HG03196 (cell line): ENCODE measurements at regions not wholly inside any gene's neighbourhood (a gene's known extent, or its start where the extent isn't known, plus 50 kb on each side); places are given as distances from the start of the nearest gene placed in this dataset.
A peak's percentile ranks its signal among the peaks of the same experiment; 100 is the strongest.

Experiments
- ATAC-seq: cut with Tn5 transposase; IDR thresholded peaks from one replicate; pipeline ENCODE4 v1.9.1; 2021; ENCODE audit not compliant: unreplicated experiment

DNA sequence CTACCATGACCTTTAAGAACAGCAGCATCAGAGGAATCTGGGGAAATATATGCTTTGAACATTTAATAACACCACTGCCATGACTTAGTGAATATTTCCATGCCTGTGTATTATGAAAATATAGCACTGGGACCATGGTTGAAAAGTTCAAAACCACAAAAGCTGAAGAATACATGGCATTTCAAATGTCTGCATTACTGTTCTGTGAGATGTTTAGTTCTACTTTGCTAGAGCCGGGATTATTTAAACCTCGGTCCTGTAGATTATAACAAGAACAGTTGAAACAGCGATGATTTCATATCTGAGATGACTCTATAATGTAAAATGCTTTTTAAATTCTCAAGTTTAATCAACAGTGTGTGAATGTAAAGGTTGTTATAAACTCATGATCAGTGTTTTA, 126.7 kb upstream of the AGA start:
- no peak for ATAC-seq

DNA sequence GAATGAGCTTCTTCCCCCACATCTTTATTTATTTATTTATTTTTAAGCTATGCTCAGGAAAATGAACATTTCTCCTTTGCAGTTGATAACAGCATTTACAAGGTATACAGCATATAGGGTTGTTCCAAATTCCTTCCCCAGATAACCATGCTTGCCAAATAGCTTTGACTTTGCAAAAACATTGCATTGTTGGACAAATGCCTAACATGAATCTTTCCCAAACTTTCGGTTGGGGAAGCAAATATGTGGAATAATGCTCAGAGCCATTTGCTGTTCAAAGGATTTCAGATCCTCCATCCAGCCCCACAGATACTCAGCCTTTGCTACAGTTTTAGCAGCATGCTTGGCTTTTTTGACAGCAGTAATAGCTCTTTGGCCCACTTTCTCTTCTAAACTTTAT, 127.2 kb upstream of the AGA start:
- no peak for ATAC-seq

DNA sequence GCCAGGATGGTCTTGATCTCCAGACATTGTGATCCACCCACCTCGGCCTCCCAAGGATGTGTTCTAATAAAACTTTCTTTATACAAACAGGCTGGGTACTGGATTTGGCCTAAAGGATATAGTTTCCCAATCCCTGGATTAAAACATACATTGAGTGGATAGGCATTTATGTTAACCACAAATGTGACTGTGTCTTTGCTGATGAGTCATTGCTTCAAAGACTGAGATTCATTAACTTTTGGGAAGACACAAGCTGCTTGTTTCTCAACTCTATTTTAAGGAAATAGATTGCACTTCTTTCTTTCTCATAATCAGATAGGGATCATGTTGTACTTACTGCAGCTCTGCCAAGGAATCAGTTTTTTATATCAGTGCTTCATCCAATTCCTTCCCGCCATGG, 131.3 kb upstream of the AGA start:
- ATAC-seq: no peak

DNA sequence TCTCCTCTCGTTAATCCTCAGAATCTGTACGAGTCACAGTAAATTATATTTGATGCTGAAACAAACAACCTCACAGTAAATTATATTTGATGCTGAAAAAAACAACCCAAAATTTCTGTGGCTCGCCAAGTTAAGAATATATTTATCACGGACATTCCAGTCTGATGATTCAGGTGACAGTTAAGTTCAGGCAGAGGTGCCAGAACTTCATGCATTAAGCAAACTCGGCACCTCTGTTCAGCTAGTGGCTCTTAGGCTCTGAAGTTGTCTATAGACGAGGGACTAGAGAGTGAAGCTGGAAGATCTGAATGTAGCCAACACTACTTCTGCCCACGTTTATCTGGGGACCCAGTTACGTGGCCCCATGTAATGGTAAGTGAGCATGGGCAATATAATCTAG, 132.2 kb upstream of the AGA start:
- ATAC-seq: no peak

DNA sequence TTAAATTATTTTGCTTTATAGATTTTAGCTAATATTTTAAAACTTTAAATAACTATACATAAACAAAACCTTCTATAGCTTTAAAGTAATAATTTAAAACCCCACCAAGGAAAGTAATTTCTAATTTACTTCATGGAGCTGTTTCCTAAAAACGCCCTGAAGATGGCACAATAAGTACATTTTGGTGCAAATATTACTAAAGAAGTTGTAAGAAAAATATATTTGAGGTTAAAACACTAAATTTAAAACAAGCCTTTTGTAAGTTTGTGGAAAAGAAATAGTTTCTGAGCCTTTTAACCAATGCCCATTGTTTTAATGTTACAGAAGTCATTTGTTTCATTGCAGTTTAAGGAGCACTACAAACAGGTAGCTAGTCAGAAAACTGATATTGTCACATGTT, 137.4 kb upstream of the AGA start:
- no peak for ATAC-seq

DNA sequence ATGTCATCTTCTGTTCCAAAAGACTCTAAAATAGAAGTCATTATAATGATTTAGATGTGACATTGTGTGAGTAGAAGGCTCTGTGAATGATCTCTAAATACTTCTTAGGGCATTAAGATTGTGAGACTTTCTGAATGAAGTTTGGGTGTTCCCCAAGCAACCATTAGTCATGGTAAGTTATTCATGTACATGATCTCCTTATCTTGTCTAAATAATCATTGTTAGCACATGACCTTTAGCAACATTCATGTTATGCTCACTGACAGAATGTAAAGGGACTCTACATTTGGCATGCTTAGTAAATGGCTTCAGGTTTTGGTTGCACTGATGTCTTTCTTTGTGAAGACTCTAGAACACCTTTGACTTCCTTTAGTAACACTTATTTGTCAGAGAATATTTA, 140.8 kb upstream of the AGA start:
- ATAC-seq: no peak

DNA sequence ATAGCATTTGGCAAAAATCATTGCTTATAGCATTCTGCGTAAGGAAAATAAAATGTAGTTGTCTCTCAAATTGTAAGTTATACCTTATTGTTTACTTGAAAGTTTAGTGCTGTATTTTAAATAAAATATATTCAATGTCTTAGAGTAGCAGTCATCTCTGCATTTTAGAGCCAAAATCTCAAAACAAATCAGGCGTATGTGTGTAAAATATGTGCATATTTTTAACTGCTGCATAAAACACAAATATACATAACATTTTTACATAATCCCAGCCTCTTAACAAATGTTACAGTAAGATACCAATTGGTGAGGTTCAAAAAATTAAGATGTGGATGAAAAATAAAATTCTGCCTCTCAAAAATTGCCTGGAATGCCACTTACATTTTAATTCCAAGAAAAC, 145.8 kb upstream of the AGA start:
- ATAC-seq: no peak

DNA sequence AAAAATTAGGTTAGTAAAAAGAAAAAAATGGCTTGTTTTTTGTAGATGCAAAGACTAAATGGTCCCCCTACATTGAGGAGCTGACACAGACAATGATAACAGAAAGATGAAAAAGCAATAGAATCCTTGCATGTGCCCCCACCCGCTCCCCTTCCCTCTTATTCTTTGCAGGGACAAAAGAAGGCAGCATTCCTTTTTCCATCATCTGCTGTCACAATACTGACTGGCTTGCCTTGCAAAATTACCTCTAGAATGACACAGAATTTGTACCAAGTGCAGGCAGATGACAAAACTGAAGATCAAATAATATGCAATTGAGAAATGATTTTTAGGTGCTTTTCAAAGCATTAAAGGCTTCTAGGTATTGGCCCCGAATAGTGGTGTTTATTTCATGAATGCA, 153.1 kb upstream of the AGA start:
- ATAC-seq: no peak

DNA sequence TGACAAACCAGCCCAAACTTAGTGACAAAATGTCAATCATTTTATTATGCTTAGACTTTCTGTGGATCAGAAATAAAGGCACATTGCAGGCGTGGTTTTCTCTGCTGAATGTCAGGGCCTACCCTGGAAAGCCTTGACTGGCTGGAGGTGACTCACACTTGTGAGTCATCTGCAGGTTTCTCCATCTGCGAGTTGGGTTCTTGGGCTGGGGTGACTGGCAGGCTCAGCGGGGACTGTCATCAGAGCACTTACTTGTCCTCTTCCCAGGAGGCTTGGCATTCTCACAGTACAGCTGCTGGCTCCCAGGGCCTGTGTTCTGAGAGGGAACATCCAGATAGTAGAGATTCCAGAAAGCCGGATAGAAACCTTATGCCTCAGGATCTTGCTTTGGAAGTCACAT, 153.8 kb upstream of the AGA start:
- ATAC-seq: peak; percentile 76

DNA sequence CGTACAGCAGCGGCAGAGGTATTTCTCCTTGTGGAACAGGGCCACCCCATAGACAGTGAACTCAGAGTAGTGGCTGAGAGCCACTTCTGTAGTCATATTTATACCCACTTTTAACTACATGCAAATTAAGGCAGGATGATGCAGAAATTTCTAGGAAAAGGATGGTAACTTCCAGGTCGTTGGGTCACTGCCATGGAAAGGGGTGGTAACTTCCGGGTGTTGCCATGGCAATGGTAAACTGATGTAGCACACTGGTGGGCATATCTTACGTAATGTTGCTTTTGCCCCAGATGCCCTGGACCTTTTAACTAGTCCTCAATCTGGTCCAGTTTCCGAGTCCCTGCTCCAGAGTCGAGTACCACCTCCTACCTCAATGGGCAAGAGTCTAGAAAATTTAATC, 154.8 kb upstream of the AGA start:
- ATAC-seq: no peak

DNA sequence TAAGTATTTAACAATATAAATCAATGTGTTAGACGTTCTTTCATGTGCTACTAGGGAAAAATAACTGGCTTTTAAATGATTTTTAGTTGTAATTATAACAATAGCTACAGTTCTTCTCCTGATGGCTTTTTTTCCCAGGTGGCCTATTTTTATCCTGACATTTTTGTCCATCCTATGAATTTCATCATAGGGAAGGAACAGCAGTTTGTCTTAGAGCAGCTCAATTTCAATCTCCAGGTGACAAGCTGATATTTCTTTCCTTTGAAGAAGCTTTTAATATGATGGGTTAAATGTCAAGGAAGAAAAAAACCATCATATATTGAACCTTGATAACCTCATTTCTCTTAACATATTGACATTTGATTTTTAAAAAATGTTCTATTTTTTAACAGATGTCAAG, 163.0 kb upstream of the AGA start:
- ATAC-seq: no peak

DNA sequence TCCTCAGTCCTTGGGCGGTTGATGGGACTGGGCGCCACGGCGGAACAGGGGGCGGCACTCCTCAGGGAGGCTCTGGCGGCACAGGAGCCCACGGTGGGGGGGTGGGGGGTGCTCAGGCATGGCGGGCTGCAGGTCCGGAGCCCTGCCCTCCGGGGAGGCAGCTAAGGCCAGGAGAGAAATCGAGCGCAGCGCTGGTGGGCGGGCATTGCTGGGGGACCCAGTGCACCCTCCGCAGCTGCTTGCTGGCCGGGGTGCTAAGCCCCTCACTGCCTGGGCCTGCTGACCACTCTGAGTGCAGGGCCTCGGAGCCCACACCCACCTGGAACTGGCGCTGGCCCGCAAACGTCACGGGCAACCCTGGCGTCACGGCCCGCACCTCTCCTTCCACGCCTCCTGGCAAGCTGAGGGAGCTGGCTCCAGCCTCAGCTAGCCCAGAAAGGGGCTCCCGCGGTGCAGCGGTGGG, 164.9 kb upstream of the AGA start:
- no peak for ATAC-seq

DNA sequence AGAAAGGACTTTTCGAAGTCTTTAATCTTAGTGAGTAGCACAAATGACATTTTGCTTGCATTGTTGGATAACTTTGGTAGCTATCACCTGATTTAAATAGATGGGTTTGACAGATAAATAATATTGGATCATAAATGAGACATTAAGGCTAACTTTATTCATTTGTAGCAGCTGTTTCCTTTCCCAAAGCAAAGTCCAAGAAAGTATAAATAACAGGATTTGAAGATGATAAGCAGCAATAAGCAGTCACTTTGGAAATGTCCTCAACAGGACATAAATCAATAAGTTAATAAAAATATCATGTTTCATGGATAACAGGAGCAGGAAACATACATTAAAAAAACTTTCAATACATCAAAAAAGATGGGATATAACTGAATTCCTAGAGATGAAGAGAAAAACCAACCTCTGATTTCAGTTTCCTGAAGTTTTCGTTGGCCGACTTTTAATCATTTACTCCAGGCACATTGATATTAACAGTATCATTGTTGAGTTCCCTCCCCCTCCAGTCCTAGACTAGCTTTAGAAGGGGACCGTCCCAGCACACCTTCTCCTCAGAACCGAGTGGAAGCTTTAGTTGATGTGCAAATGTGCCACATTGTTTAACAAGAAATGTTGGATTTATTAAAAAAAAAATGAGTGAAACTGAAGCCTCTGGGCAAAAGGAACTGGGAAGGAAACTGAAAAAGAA, 169.9 kb upstream of the AGA start:
- ATAC-seq: no peak

DNA sequence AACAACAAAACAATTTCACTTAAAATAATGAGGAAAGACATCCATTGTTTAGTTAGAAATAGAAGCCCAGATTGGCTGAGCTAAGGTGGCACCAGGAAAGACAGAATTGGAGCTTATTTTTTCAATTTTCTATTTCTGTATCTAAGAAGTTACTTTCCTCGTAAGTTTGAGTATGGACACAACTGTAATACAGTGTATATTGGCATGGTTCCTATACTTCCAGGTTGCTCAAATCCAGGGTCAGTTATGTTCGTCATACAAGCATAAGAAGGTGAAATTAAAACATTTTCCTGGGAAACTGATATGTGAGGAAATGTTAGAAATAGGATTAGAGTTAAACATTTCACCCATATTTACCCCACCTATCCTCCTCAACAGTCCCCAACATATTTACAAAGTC, 170.4 kb upstream of the AGA start:
- ATAC-seq: no peak

DNA sequence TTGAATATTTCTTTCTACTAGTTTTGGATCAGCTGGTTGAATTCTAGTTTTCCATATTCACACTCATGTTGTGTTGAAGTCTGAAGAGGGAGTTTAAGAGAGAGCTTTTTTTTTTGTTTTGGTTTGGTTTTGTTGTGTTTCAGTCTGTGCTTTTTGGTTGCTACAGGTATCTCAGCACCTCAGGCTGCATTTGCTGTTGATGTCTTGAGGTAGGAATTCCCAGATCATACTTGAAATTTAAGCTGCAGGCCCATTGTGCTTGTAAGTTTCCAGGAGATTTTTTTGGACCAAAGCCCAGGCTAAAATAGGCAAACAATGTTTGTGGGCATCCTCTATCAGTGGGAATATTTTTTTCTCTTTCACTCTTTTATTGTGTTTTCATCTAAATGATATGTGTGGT, 190.2 kb upstream of the AGA start:
- no peak for ATAC-seq

DNA sequence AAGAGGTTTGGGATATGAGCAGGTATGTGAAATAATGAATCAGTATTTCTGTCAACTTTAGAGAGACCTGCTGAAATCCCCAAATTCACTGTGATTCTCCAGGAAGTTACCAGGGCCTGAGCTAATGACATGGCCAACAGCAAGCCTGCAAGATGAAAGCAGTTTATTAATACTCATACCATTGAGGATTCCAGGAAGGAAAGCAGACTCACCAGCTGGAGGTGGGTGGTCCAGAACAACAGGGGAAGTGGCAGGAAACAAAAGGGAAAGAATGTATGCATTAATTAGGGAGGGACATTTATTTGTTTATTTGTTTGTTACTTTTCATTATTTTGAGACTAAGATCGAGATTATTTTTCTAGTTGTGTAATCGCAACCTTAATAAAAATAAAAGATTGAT, 196.6 kb upstream of the AGA start:
- ATAC-seq: no peak

DNA sequence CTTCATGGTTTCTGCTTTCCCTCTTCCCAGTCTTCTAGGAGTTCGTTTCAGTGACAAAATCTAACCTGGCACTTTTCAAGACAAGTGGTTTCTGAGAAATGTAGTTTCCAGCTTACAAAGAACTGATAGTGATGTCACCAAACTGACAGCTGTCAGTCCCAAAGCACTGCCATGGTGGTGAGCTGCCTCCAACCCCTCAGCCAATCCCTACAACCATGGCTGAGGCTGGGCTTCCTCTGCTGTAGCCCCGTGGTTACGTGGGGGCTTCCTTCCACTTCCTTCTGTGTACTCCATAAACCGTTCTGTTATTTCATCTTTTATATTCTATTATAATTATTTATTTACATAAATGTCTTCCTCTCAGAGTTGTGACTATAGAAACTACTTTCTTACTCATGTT, 198.6 kb upstream of the AGA start:
- ATAC-seq: no peak

DNA sequence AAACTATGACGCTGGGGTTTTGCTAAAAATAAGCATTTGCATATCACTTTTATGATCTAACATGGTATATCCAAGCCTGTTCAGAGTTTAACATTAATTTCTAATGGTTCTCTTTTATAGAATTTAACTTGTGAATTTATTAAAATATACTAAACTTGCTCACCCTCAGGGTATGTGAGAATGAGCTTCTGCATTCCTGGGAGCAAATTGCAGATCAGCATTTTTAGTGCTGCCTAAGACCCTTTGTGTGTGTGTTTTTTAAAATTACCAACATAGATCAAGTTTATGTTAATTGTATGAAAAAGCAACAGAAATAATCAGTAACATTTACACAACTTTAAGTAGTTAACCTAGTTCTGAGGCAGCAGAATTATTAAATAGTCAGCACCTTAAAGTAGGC, 218.0 kb upstream of the AGA start:
- no peak for ATAC-seq

DNA sequence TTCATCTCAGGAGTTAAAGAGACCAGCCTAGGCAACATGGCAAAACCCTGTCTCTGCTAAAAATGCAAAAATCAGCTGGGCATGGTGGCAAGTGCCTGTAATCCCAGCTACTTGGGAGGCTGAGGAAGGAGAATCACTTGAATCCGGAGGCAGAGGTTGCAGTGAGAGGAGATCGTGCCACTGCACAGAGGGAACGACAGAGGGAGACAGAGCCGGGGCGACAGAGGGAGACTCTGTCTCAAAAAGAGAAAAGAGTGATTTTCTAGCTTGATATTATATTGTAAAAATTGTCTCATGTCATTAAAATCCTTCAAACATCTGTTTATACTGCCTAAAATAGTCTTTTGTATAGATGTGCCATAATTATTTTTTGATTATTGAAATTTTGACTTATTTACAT, 225.4 kb upstream of the AGA start:
- no peak for ATAC-seq

DNA sequence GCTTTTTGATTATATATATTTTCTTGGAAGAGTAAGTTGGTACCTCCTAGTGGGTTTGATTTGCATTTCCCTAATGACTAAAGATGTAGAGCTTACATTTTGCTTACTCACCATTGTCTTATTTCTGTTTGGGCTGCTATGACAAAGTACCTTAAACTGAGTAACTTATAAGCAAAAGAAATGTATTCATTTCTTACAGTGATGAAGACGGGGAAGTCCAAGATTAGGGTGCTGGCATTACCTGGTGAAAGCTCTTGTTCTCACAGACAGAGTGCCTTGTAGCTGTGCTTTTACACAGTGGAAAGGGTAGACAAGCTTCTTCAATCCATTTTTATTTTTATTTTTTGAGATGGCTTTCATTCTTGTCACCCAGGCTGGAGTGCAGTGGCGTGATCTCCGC, 229.2 kb upstream of the AGA start:
- ATAC-seq: no peak

DNA sequence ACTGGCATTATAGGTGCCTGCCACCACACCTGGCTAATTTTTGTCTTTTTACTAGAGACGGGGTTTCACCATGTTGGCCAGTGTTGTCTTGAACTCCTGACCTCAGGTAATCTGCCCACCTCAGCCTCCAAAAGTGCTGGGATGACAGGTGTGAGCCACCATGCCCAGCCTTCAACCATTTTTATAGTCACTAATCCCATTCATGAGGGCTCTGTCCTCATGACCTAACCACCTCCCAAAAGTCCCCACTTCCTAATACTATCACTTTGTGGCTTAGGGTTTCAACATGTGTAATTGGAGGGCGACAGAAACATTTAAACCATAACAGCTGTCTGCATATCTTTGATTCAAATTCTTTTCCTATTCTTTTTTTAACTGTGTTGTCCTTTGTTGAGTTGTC, 229.6 kb upstream of the AGA start:
- ATAC-seq: no peak

DNA sequence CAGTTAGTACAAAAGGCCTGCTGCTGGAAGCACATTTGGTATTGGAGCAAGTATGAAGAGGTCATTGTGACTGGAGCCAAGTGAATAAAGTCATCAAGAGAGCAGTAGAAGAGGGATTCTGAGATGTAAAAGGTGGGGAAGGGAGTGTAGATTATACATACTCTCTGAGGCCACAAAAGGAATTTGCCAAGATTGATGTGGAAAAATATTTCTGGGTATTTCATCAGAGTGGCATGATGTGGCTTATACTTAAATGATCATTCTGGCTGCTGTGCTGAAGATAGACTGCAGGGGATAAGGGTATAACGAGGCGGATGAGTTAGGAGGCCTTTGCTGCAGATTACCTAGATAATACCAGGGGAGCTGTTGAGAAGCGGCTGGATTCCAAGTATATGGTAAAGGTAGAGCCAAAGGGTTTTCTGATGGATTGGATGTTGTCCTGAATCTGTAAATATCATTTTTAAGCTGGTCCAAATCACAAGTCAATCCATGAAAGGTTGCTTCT, 231.8 kb upstream of the AGA start:
- ATAC-seq: no peak

DNA sequence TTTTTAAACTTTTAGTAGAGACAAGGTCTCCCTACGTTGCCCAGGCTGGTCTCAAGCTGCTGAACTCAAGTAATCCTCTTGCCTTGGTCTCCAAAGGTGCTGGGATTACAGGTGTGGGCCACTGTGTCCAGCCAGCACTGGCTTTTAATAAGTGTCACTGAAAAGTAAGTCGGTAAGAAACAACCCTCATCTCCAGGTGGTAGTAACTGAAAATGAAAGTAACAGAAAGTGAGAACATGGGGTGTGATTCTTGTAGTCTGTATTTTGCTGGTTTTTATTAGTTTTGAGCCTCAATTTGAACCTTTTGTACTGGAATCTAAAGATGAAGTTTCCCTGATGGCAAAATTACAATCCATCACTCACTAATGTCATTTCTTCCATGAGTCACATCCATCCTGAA, 238.1 kb upstream of the AGA start:
- no peak for ATAC-seq
